ENCODE measurements at regions not wholly inside any gene's neighbourhood (a gene's known extent, or its start where the extent isn't known, plus 50 kb on each side); places are given as distances from the start of the nearest gene placed in this dataset.

DNA sequence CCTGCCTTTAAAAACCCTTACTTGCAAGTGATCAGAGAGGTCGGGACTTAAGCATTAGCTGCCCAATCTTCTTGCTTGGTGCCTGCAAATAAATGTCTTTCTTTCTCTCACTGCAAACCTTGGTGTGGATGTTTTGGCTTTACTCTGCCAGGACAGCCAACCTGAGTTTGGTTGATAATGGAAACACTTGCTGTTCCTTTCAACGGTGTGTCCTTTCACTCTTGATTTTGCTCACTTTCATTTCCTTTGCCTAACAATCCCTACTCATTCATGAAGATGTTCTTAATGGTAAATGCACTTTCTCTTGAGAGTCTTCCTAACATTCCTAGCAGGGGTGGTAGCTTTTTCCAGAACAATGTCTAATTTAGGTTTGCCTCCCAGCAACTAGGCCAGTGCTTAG is 366.2 kb downstream of the HRH4 start:
- Histone ChIP-seq H2BK120ac (ENCODE audit: low read depth, low read length, poor library complexity, severe bottlenecking) (no peak overlapping the region), H3K23me2 (ENCODE audit: insufficient read length, low read depth, low read length, poor library complexity, severe bottlenecking) (no peaks in the 10 kb centered on the region), H2AFZ (ENCODE audit: low read length) (peak overlapping the region; percentile 60), H4K91ac (ENCODE audit: insufficient read length, low read depth, low read length) (no peak overlapping the region), H3K18ac (ENCODE audit: insufficient read length, low read depth, low read length) (no peak overlapping the region), H3K14ac (ENCODE audit: insufficient read depth, low read length) (no peak overlapping the region), H2BK15ac (ENCODE audit: low read depth, low read length) (no peak overlapping the region), H3K9ac (ENCODE audit: extremely low read depth, insufficient read length, low read length) (no peak overlapping the region), H3K4me2 (ENCODE audit: insufficient read depth, insufficient read length, low read length) (no peak overlapping the region), H3T11ph (ENCODE audit: low read length) (no peak overlapping the region), H2BK5ac (ENCODE audit: insufficient read length, low read length) (no peak overlapping the region), H4K20me1 (ENCODE audit: control insufficient read depth, insufficient read depth, insufficient read length) (no peaks in the 10 kb centered on the region), H3K27ac (ENCODE audit: insufficient read length, low read depth, low read length) (peak overlapping the region; percentile 2), H3K4ac (ENCODE audit: low read depth, low read length) (no peak overlapping the region), H3K23ac (ENCODE audit: insufficient read length, low read depth, low read length) (no peak overlapping the region), H2BK20ac (ENCODE audit: low read depth, low read length, poor library complexity, severe bottlenecking) (no peak overlapping the region), H4K8ac (replicated peaks; ENCODE audit: insufficient read length, low read depth, low read length) (no peak overlapping the region), H3K56ac (ENCODE audit: insufficient read length, low read depth, low read length) (no peak overlapping the region), H3K9me3 (ENCODE audit: control insufficient read depth, low read depth, low read length) (no peaks in the 10 kb centered on the region), H3K4me1 (ENCODE audit: insufficient read depth, low read length) (peaks cover 4% of the 10 kb centered on the region), H3K79me1 (ENCODE audit: insufficient read depth, low read depth, low read length, poor library complexity, severe bottlenecking) (no peaks in the 10 kb centered on the region), H2BK12ac (ENCODE audit: insufficient read length, low read depth, low read length) (no peak overlapping the region), H2AK5ac (ENCODE audit: insufficient read length, low read length) (no peak overlapping the region), H4K5ac (ENCODE audit: insufficient read length, low read depth, low read length) (no peak overlapping the region), H3K27me3 (ENCODE audit: insufficient read depth, low read length) (no peaks in the 10 kb centered on the region), H3K79me2 (ENCODE audit: insufficient read depth, low read length) (no peaks in the 10 kb centered on the region)
- Mint-ChIP-seq H3K9me3 (no peaks in the 10 kb centered on the region), H3K4me1 (peaks cover 50 to 66% of the 10 kb centered on the region in 2 experiments), H3K27ac (peak overlapping the region; percentile 14 to 90 (median 90)), H3K4me3 (no peak overlapping the region), H3K36me3 (ENCODE audit: insufficient read depth in 1 of 3, low read depth in 3 of 3) (no peaks in the 10 kb centered on the region), H3K27me3 (ENCODE audit: low read depth) (no peaks in the 10 kb centered on the region; the same call in 1 of the 2 replicates)
- DNase-seq = no peak
- TF ChIP-seq, protein P1, sequence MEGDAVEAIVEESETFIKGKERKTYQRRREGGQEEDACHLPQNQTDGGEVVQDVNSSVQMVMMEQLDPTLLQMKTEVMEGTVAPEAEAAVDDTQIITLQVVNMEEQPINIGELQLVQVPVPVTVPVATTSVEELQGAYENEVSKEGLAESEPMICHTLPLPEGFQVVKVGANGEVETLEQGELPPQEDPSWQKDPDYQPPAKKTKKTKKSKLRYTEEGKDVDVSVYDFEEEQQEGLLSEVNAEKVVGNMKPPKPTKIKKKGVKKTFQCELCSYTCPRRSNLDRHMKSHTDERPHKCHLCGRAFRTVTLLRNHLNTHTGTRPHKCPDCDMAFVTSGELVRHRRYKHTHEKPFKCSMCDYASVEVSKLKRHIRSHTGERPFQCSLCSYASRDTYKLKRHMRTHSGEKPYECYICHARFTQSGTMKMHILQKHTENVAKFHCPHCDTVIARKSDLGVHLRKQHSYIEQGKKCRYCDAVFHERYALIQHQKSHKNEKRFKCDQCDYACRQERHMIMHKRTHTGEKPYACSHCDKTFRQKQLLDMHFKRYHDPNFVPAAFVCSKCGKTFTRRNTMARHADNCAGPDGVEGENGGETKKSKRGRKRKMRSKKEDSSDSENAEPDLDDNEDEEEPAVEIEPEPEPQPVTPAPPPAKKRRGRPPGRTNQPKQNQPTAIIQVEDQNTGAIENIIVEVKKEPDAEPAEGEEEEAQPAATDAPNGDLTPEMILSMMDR (conservative IDR thresholded peaks at IDR 0.05) = no peak
- WGBS (ENCODE audit: extremely low coverage, insufficient read length, low lambda C conversion rate) = no CpG with 5 or more reads among the region's 2 CpGs
